ENCODE measurements at regions not wholly inside any gene's neighbourhood (a gene's known extent, or its start where the extent isn't known, plus 50 kb on each side); places are given as distances from the start of the nearest gene placed in this dataset.

DNA sequence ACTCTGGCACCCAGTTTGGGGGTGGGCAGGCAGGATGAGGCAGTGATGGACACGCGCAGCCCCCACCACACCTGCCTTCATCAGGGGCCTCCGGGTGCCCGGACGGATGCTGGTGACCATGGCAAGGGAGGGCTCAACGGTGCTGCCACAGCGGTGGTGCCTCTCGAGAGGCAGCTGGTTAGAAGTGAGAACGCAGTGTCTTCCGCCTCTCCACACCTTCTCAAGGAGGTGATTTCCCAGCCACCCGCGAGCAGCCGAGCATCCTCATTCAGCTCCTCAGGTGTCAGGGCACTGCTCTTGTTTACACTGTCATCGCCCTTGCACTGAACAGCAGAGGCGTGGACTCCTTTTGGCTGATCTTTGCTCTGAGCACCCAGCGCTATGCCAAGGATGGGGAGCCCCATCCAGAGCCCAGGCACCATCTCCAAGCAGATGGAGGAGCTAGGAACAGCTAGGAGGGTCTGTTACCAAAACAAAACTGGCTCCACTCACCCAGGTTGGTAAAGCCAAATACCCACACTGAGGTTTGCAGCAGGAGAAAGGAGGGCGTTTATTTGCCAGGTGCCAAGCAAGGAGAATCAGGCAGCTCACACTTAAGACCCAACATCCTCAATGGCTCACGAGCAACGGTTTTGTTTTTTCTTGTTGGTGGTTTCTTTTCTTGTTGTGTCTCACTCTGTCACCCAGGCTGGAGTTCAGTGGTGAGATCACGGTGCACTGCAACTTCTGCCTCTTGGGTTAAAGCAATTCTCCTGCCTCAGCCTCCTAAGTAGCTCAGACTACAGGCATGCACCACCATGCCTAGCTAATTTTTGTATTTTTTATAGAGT, 174.3 kb upstream of the TNRC6C start:
- TF ChIP-seq CTCF (conservative IDR thresholded peaks at IDR 0.05; ENCODE audit: low read depth, low read length): no peak
- H3K4me3 ChIP-seq (ENCODE audit: low read depth, low read length): no peak overlapping the region
- no peak for DNase-seq (ENCODE audit: low read depth)

- H3K4me3 ChIP-seq (ENCODE audit: low read depth, low read length): no peak overlapping the region
- DNase-seq (ENCODE audit: low read depth): no peak
- no peak for TF ChIP-seq CTCF (conservative IDR thresholded peaks at IDR 0.05; ENCODE audit: low read depth, low read length)
Observed at GRCh38 chr17:77785312-77785905, 173.1 kb upstream of the TNRC6C start.

- DNase-seq (ENCODE audit: low read depth): no peak
- no peak overlapping the region for H3K4me3 ChIP-seq (ENCODE audit: low read depth, low read length)
- TF ChIP-seq CTCF (conservative IDR thresholded peaks at IDR 0.05; ENCODE audit: low read depth, low read length): no peak
Observed at GRCh38 chr17:77786090-77786489, 172.4 kb upstream of the TNRC6C start.

DNA sequence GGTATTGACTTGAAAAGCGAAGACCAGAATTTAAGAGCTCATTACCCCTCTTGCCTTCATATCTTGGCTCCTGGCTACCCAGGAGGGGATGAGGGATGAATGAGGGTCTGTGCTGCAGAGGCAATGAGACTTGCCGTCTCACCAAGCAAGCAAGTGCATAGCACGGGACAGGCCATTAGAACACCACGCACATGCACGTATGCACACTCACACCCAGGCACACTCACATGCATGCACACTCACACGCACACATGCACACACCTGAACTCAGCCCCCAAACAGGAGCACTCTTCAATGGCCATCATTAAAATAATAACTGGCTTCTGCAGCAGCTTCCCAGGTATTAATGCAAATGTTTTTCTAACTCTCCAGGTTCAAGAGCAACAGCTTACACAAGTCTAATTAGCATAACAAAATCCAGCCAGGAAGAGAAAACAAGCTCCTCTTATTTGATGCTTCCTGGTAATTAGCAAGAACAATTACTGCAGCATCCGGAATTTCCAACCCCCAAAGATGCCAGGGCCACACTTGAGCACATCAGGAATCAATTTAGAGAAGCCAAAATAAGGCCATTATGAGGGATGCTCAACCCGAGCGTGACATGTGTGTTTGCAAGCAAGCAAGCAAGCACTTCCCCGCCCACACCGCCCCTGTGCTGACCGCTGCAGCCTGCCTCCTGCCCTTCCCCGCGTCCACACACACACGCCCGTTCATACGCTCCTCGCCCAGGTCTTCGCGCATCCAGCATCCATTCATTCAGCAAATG, 171.6 kb upstream of the TNRC6C start:
- no peak overlapping the region for H3K4me3 ChIP-seq (ENCODE audit: low read depth, low read length)
- no peak for TF ChIP-seq CTCF (conservative IDR thresholded peaks at IDR 0.05; ENCODE audit: low read depth, low read length)
- DNase-seq (ENCODE audit: low read depth): no peak

GRCh38 chr17:77790143-77790829, 168.2 kb upstream of the TNRC6C start:
- no peak overlapping the region for H3K4me3 ChIP-seq (ENCODE audit: low read depth, low read length)
- no peak for DNase-seq (ENCODE audit: low read depth)
- TF ChIP-seq CTCF (conservative IDR thresholded peaks at IDR 0.05; ENCODE audit: low read depth, low read length): no peak

DNA sequence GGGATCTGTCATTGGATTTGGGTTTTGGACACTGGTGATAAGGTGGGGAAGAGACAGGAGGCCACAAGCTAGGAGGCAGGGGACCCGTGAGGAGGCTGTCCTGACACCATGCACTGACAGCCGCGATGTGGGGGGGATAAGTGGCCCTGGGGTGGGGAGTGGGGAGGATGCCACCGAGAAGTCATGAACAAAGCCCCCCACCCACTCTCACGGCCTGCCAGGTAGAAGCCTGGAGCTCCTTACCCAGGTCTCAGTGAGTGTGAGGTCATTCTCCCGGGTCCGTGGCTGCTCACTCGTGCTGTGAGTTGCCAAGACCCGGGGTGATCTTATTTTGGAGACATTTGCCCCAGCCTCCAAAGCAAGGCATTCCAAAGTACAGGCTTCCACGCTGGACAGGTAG, 165.9 kb upstream of the TNRC6C start:
- no peak for DNase-seq (ENCODE audit: low read depth)
- TF ChIP-seq CTCF (conservative IDR thresholded peaks at IDR 0.05; ENCODE audit: low read depth, low read length): no peak

More for the DNA sequence above, 165.9 kb upstream of the TNRC6C start:
- no peak overlapping the region for H3K4me3 ChIP-seq (ENCODE audit: low read depth, low read length)
